ENCODE measurements at regions not wholly inside any gene's neighbourhood (a gene's known extent, or its start where the extent isn't known, plus 50 kb on each side); places are given as distances from the start of the nearest gene placed in this dataset.

DNA sequence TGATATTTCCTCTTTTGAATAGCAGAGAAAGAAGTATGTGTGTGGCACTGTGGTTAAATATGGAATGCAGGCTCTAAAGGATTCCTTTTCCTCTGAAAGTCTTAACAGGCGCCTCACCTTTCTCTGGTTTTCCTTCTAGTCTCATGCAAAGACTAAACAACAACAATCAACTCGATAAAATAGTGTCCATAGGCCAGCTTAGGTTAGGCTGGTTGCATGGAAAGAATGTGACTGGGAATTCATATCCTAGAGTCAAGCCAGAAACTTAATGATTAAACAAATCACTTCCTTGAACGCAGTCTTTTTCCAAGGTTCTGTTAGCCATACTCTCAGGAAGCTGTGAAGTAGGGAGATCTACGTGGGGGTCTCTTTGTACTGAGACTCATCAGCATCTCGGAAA lies 800.8 kb upstream of the ID2 start:
- DNase-seq (ENCODE audit: low read depth, low spot score), result no peak

DNA sequence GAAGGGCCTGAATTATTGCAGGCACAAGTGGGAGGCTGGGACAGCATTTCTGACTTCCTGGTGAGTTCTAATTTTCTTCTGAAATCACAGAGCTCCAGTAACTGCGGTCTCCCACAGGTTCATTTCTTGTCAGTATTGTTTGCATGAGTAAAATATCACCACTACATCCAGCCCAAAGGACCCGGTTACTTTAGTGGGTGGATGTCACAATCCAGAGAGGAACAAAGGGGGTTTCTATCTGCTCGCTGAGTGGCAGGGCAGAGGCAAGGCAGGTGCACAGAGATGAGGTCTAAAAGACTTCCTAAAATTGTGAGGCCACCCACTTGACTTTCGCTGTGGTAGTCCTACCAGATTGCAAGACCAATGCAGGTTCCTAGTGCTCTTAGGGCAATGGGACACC lies 800.4 kb upstream of the ID2 start:
- DNase-seq (ENCODE audit: low read depth, low spot score), result no peak

GRCh38 chr2:7882296-7882695 lies 799.6 kb upstream of the ID2 start:
- no peak for DNase-seq (ENCODE audit: low read depth, low spot score)

- DNase-seq (ENCODE audit: low read depth, low spot score), result no peak
Observed at GRCh38 chr2:7884338-7884737, 797.5 kb upstream of the ID2 start.

DNA sequence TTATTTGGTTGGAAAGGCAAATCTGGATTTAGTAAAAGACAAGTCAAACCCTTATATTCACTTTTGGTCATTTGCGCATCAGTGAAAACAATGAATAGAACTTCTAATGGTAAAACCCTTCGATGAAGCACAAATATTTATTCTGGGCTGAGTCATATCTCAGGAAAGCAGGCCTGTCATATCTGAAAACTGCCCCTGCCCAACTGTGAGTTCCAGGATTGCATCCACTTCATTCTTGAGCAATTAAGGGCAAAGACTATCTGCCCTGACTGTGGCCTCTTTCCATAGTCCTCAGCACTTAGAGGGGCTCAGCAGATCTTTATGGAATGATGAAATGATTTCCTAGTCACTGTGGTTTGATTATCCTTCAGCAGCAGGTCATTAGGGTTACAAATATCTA lies 795.2 kb upstream of the ID2 start:
- no peak for DNase-seq (ENCODE audit: low read depth, low spot score)

- no peak for DNase-seq (ENCODE audit: low read depth, low spot score)
Observed at GRCh38 chr2:7887441-7887840, 794.4 kb upstream of the ID2 start.

DNA sequence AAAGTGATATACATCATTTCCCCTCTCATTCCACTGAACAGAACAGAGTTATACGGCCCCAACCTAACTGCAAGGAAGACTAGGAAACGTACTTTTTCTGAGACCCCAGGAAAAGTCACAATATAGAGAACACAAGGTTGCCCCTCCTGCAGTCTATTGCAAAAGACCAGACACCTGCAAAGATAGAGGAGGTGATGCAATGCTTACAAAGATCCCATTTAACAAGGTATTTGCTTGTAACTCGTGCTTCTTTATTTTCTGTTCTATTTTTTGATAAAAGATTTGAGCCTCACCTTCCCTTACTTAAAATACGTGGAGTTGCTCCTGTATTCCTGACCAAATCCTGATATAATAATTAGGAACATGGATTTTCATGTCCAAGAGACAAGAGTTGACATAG lies 793.0 kb upstream of the ID2 start:
- no peak for DNase-seq (ENCODE audit: low read depth, low spot score)

- DNase-seq (ENCODE audit: low read depth, low spot score), result peak; percentile 89
Observed at GRCh38 chr2:7891312-7891711, 790.5 kb upstream of the ID2 start.

GRCh38 chr2:7895289-7895688 lies 786.6 kb upstream of the ID2 start:
- no peak for DNase-seq (ENCODE audit: low read depth, low spot score)

DNA sequence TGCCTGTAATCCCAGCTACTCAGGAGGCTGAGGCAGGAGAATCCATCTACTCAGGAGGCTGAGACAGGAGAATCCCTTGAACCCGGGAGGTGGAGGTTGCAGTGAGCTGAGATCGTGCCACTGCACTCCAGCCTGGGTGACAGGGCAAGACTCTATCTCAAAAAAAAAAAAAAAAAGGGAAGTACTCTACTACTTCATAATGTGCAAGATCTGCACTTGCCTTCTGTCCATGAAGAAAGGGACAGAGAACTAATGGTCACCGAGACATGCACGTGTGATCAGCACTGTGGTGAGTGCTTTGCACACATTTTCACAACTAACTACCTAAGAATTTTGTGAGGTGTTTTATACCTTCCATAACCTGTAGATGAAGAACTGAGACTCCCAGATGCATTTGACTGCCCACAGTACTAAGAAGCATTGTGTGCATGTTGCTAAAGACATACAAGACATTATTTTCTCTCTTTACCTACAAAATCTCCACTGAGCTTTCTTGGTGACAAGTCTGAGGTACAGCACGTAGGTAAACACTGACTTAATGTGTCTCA lies 784.8 kb upstream of the ID2 start:
- no peak for DNase-seq (ENCODE audit: low read depth, low spot score)

DNA sequence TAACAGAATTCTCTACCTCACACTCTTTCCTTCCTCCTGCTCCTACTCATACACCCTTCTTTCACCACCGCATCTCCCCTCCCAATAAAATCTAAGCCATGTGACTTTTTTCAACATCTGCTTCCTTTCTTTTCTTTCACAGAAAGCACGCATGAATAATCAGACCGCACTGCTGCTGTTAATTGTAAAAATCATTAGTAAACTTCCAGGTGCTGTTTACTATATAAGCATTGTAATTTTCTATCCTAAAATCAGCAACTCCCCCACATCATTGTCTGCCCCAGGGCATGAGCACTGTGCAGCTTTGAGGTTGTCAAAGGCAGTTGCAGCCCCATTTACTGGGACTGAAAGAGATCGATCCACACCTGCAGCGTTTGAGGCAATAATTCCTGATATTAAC lies 782.6 kb upstream of the ID2 start:
- DNase-seq (ENCODE audit: low read depth, low spot score), result no peak

GRCh38 chr2:7899923-7900322 lies 781.9 kb upstream of the ID2 start:
- DNase-seq (ENCODE audit: low read depth, low spot score), result peak; percentile 33

DNA sequence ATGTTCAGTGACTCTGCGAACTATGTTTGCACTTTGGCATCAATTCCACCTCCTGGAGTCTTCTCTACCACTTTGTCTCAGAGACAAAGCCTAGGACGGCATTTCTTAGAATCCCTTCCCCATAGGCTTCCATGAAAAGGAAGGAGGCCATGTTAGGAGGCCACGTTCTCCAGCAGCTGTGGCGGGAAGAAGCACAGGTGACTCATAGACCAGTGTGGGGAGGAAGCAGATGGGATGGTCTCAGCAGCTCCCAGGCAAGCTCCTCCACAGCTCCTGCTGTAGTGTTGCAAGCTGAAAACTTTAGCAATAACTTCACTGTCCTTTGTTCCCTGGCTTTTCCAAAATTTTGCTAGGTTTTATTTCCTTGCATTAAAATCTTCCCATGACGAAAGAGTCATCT lies 781.3 kb upstream of the ID2 start:
- DNase-seq (ENCODE audit: low read depth, low spot score), result no peak

DNA sequence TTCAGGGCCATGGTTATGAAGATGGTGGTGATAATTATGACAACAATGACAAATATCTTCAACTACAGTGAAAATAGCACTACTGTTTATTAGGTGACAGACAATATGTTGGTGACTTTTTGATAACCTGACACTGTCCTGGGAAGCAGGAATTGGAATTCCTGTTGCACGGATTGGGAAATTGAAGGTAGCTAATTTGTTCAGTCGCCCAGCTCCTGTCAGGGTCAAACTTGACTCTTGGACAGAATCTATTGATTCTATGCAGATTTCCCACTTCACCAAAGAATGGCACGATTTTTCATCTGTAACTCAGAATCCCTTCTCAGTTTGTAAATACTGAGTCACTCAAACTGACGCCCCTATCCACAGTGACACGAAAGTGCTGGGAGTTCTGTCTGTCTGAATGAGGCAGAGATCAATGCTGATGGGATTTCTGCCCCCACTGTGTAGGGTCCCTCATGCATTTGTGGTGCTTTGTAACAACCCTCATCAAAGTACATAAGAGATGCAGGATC lies 779.5 kb upstream of the ID2 start:
- no peak for DNase-seq (ENCODE audit: low read depth, low spot score)

- DNase-seq (ENCODE audit: low read depth, low spot score), result no peak
Observed at GRCh38 chr2:7904319-7904718, 777.5 kb upstream of the ID2 start.

DNA sequence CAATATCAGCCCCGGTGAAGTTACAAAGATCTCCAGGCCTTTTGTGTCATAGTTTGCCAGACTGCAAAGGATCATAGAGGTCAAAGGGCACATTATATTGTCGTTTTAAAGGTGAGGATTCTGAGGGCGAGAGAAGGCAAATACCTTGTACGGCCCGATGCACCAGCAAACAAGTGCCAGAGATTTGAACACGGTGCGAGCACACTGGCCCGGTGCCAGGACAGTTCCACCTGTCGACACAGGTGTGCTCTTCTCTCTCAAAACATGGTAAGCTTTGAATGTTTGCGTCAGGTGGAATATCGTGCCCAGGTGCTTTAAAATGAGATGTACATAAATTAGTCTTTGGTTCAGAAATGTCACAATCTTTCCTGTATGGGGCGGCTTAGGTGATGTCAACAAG lies 776.1 kb upstream of the ID2 start:
- no peak for DNase-seq (ENCODE audit: low read depth, low spot score)

- DNase-seq (ENCODE audit: low read depth, low spot score), result no peak
Observed at GRCh38 chr2:7906431-7906830, 775.4 kb upstream of the ID2 start.

GRCh38 chr2:7907041-7907440 lies 774.8 kb upstream of the ID2 start:
- no peak for DNase-seq (ENCODE audit: low read depth, low spot score)

DNA sequence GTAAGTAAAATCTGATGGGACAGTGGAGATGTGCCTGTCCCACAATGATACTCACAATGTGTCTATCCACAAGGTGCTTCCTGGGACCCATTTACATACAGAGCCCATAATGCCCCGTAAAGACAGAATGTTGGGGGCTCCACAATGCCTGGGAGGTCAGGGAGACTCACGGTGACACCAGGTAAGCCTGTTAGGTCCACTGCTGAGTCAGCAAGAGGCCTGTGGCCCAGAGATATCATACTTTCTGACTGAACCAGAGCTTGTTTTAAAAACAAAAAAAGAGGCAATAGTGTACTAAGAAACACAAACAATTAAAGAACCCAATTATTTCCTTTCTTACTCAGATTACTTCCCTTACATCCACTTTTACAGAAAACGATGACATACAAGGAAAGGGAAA lies 771.1 kb upstream of the ID2 start:
- DNase-seq (ENCODE audit: low read depth, low spot score), result no peak

DNA sequence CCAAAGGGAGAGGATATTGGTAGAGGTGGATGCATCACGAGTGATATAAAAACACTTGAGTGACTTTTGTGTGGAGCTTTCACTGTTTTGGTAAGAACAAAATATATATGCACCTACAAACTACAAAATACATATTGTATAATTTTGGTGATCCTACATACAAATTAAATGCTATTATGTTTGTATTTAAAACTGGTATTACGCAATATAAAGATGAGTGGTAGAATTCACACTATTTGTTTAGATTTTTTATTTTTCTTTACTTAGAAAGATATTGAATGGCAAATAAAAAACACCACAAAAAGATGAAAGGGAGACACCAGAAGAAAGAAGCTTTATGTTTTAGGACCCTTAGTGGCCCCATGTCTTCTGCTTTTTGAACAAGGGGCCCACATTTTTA lies 770.7 kb upstream of the ID2 start:
- DNase-seq (ENCODE audit: low read depth, low spot score), result no peak

GRCh38 chr2:7913974-7914373 lies 767.9 kb upstream of the ID2 start:
- DNase-seq (ENCODE audit: low read depth, low spot score), result no peak

- no peak for DNase-seq (ENCODE audit: low read depth, low spot score)
Observed at GRCh38 chr2:7915302-7916091, 766.4 kb upstream of the ID2 start.

- DNase-seq (ENCODE audit: low read depth, low spot score), result no peak
Observed at GRCh38 chr2:7916670-7917069, 765.2 kb upstream of the ID2 start.

- no peak for DNase-seq (ENCODE audit: low read depth, low spot score)
Observed at GRCh38 chr2:7919510-7919909, 762.3 kb upstream of the ID2 start.

Data from iPS DF 19.7 (cell line).